GM19455 (cell line): ENCODE measurements at regions not wholly inside any gene's neighbourhood (a gene's known extent, or its start where the extent isn't known, plus 50 kb on each side); places are given as distances from the start of the nearest gene placed in this dataset.

ENCODE experiments used
- ATAC-seq: cut with Tn5 transposase; IDR thresholded peaks from one replicate; pipeline ENCODE4 v1.9.1; 2021; ENCODE audit not compliant: unreplicated experiment

DNA sequence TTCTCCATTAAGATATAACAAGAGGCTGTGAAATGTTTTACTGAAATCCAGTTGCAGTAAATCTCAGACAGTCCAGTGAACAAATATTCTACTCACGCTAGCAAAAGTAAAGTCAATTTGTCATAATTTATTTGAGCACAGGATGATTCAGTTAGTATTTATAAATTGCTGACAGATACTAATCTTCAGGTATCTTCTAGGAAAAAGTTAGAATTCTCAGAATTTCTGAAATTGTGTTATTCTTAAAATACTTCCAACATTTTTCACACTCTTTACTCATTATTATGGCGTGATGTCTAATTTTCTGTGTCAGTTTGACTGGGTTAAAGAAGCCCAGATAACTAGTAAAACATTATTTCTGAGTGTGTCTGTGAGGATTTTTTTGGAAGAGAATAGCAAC, 460.2 kb upstream of the ACVR2A start:
- ATAC-seq = no peak

GRCh38 chr2:147382322-147382948, 462.4 kb upstream of the ACVR2A start:
- ATAC-seq = no peak

GRCh38 chr2:147378403-147378802, 466.4 kb upstream of the ACVR2A start:
- no peak for ATAC-seq

- ATAC-seq = no peak
Observed at GRCh38 chr2:147375073-147375472, 469.8 kb upstream of the ACVR2A start.

GRCh38 chr2:147374423-147374811, 470.4 kb upstream of the ACVR2A start:
- no peak for ATAC-seq

DNA sequence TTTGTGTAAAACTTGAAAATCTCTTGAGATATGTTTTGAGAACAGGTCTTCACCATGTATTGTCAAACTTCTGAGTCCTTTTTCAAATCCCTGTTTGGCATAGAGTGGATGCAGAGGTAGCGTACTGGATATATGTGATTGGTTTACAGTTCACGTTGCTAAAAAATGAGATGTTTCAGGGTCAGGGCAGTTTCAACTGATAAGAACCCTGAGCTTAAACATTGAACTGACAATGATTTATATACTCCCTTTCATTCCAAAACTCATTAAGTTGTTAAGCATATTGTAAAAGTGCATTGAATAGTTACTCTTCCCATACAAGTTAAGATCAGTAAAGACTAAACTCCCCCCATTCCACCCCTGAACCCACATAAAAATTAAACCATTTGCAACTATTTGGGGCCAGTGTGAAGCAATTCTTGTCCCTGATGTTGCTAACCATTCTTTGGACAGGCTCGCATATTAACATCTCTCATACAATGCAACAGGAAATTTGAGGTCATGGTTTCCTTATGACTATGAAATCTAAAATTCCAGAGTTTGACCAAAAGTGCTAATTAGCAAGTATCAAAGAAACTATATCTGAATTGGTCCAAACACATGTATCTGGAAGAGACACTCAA, 470.9 kb upstream of the ACVR2A start:
- no peak for ATAC-seq

DNA sequence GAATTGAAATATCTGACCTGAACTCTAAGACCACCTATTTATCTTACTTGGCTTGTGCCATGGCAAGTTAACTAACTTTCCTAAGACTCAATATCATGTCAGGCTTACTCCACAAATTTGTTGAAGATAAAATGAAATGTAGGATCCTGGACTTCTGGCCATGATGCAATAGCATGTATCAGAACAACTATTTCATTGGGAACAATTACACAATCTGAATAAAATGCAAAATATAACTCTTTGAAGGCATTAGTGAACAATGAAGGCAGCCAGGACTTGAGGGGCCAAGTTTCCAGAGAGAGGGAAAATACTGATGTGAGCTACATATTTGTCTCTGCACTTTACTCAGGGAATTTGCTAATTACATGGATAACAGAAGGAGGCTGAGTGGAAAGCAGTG, 476.5 kb upstream of the ACVR2A start:
- ATAC-seq = no peak

DNA sequence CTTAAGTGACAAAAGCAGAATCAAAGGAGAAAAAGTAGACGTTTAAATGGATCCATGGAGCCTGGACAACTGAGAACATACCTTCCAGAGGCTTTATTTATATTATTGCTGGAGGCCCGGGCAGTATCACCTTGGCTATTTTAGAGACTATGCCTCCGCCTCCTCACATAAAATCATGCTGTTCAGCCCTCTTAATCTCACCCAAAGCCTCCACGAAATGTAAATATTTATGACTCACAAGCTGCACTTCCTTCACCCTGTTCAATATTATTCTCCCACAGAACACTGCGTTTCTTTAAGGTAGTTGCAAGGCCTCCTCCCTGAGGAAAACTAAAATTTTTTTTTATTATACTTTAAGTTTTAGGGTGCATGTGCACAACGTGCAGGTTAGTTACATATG, 478.6 kb upstream of the ACVR2A start:
- no peak for ATAC-seq

GRCh38 chr2:147365622-147366021, 479.2 kb upstream of the ACVR2A start:
- ATAC-seq = no peak

GRCh38 chr2:147364597-147364996, 480.2 kb upstream of the ACVR2A start:
- ATAC-seq = no peak

DNA sequence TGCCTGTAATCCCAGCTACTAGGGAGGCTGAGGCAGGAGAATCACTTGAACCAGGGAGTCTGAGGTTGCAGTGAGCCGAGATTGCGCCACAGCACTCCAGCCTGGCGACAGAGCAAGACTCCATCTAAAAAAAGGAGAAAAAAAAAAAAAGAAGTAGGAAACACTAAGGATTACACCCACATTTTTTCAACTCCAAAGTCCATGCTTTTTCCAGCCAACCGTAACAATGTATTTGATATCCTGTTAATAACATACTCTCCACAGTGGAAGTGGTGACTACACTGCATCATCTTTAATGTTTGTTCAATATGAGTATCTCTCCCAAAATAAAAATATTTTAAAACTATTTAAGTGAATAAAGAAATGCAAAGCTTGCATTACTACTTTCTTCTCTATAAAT, 481.6 kb upstream of the ACVR2A start:
- no peak for ATAC-seq

- ATAC-seq = no peak
Observed at GRCh38 chr2:147358375-147358774, 486.5 kb upstream of the ACVR2A start.

- ATAC-seq = no peak
Observed at GRCh38 chr2:147356157-147356556, 488.7 kb upstream of the ACVR2A start.

- no peak for ATAC-seq
Observed at GRCh38 chr2:147355706-147356105, 489.1 kb upstream of the ACVR2A start.

- no peak for ATAC-seq
Observed at GRCh38 chr2:147353072-147353381, 491.8 kb upstream of the ACVR2A start.

- no peak for ATAC-seq
Observed at GRCh38 chr2:147352264-147353071, 492.4 kb upstream of the ACVR2A start.

- ATAC-seq = no peak
Observed at GRCh38 chr2:147351784-147352183, 493.0 kb upstream of the ACVR2A start.

- no peak for ATAC-seq
Observed at GRCh38 chr2:147348931-147349555, 495.8 kb upstream of the ACVR2A start.

GRCh38 chr2:147346142-147346541, 498.7 kb upstream of the ACVR2A start:
- no peak for ATAC-seq

- ATAC-seq = no peak
Observed at GRCh38 chr2:147345246-147345645, 499.6 kb upstream of the ACVR2A start.

DNA sequence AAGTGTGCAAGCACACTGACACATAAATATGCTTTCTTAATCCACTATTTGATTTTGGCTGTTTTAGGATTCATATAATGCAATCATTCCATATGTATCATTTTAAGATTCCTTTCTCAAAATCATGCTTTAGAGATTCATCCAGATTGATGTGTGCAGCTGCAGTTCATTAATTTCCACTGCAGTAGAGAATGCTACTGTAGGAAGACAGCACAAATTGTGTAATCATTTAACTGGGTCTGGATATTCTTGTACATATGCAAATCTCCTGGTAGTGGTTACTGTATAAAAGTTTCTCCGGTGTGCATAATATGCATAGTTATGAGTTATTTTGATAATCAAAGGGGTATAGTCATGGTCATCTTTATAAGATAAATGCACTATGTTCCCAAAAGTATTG, 502.5 kb upstream of the ACVR2A start:
- ATAC-seq = no peak
